ENCODE measurements at regions not wholly inside any gene's neighbourhood (a gene's known extent, or its start where the extent isn't known, plus 50 kb on each side); places are given as distances from the start of the nearest gene placed in this dataset.
"Not testable (repeated sequence)": the region's sequence is repeated elsewhere in the genome, so short reads cannot be mapped to it uniquely, and the experiment has no call there.

- Mint-ChIP-seq H3K36me3 (ENCODE audit: unreplicated experiment) (no peaks in the 10 kb centered on the region), H3K9me3 (ENCODE audit: unreplicated experiment) (peaks cover 65% of the 10 kb centered on the region), H3K4me3 (ENCODE audit: unreplicated experiment) (no peak overlapping the region), H3K27ac (ENCODE audit: unreplicated experiment) (no peak overlapping the region), H3K27me3 (ENCODE audit: unreplicated experiment) (no peaks in the 10 kb centered on the region), H3K4me1 (ENCODE audit: unreplicated experiment) (no peaks in the 10 kb centered on the region)
- no peak for DNase-seq (ENCODE audit: extremely low spot score, unreplicated experiment)
- TF ChIP-seq CTCF (IDR thresholded peaks at IDR 0.05) = no peak
Observed at GRCh38 chr5:45779874-45780671, 83.9 kb upstream of the HCN1 start.

GRCh38 chr5:45774528-45774927 is 78.3 kb upstream of the HCN1 start:
- Mint-ChIP-seq H3K27me3 (ENCODE audit: unreplicated experiment) (no peaks in the 10 kb centered on the region), H3K9me3 (ENCODE audit: unreplicated experiment) (peaks cover 53% of the 10 kb centered on the region), H3K36me3 (ENCODE audit: unreplicated experiment) (no peaks in the 10 kb centered on the region), H3K27ac (ENCODE audit: unreplicated experiment) (no peak overlapping the region), H3K4me1 (ENCODE audit: unreplicated experiment) (no peaks in the 10 kb centered on the region), H3K4me3 (ENCODE audit: unreplicated experiment) (no peak overlapping the region)
- DNase-seq (ENCODE audit: extremely low spot score, unreplicated experiment) = no peak
- no peak for TF ChIP-seq CTCF (IDR thresholded peaks at IDR 0.05)

GRCh38 chr5:45772402-45772801 is 76.2 kb upstream of the HCN1 start:
- Mint-ChIP-seq H3K27me3 (ENCODE audit: unreplicated experiment) (no peaks in the 10 kb centered on the region), H3K9me3 (ENCODE audit: unreplicated experiment) (peaks cover 55% of the 10 kb centered on the region), H3K4me1 (ENCODE audit: unreplicated experiment) (no peaks in the 10 kb centered on the region), H3K27ac (ENCODE audit: unreplicated experiment) (no peak overlapping the region), H3K4me3 (ENCODE audit: unreplicated experiment) (no peak overlapping the region), H3K36me3 (ENCODE audit: unreplicated experiment) (no peaks in the 10 kb centered on the region)
- no peak for DNase-seq (ENCODE audit: extremely low spot score, unreplicated experiment)
- TF ChIP-seq CTCF (IDR thresholded peaks at IDR 0.05) = no peak

- H3K27ac Mint-ChIP-seq (ENCODE audit: unreplicated experiment) = no peak overlapping the region
- H3K4me3 Mint-ChIP-seq (ENCODE audit: unreplicated experiment) = no peak overlapping the region
- no peaks in the 10 kb centered on the region for H3K36me3 Mint-ChIP-seq (ENCODE audit: unreplicated experiment)
- no peak for DNase-seq (ENCODE audit: extremely low spot score, unreplicated experiment)
- no peaks in the 10 kb centered on the region for H3K27me3 Mint-ChIP-seq (ENCODE audit: unreplicated experiment)
- H3K4me1 Mint-ChIP-seq (ENCODE audit: unreplicated experiment) = no peaks in the 10 kb centered on the region
- TF ChIP-seq CTCF (IDR thresholded peaks at IDR 0.05) = no peak
- peaks cover 62% of the 10 kb centered on the region for H3K9me3 Mint-ChIP-seq (ENCODE audit: unreplicated experiment)
Observed at GRCh38 chr5:45765561-45765960, 69.4 kb upstream of the HCN1 start.

- TF ChIP-seq CTCF (IDR thresholded peaks at IDR 0.05) = no peak
- Mint-ChIP-seq H3K9me3 (ENCODE audit: unreplicated experiment) (peaks cover 64% of the 10 kb centered on the region), H3K27me3 (ENCODE audit: unreplicated experiment) (no peaks in the 10 kb centered on the region), H3K27ac (ENCODE audit: unreplicated experiment) (no peak overlapping the region), H3K4me1 (ENCODE audit: unreplicated experiment) (no peaks in the 10 kb centered on the region), H3K4me3 (ENCODE audit: unreplicated experiment) (no peak overlapping the region), H3K36me3 (ENCODE audit: unreplicated experiment) (no peaks in the 10 kb centered on the region)
- DNase-seq (ENCODE audit: extremely low spot score, unreplicated experiment) = no peak
Observed at GRCh38 chr5:45750574-45750973, 54.4 kb upstream of the HCN1 start.

GRCh38 chr5:45748511-45748910 is 52.3 kb upstream of the HCN1 start:
- H3K4me3 Mint-ChIP-seq (ENCODE audit: unreplicated experiment); H3K36me3 Mint-ChIP-seq (ENCODE audit: unreplicated experiment); H3K4me1 Mint-ChIP-seq (ENCODE audit: unreplicated experiment); DNase-seq (ENCODE audit: extremely low spot score, unreplicated experiment); H3K27ac Mint-ChIP-seq (ENCODE audit: unreplicated experiment); H3K27me3 Mint-ChIP-seq (ENCODE audit: unreplicated experiment): not testable (repeated sequence)
- H3K9me3 Mint-ChIP-seq (ENCODE audit: unreplicated experiment) = peaks cover 46% of the 10 kb centered on the region

All from osteocyte (in vitro differentiated cells).